Endodermal cell (in vitro differentiated cells): ENCODE measurements at regions not wholly inside any gene's neighbourhood (a gene's known extent, or its start where the extent isn't known, plus 50 kb on each side); places are given as distances from the start of the nearest gene placed in this dataset.
A peak's percentile ranks its signal among the peaks of the same experiment; 100 is the strongest.

Experiments used
- DNase-seq: peaks from one replicate; pipeline ENCODE4 v3.0.0-alpha.2; 2017
- H3K27ac ChIP-seq: 2 replicates; pipeline ENCODE4 v1.5.1; 2013; ENCODE audit warnings: mild to moderate bottlenecking, low read depth, low read length, moderate library complexity
- H3K27me3 ChIP-seq: 2 replicates; pipeline ENCODE4 v1.6.1; 2013; ENCODE audit warnings: mild to moderate bottlenecking, low read length, moderate library complexity; ENCODE audit not compliant: insufficient read depth, control insufficient read depth, poor library complexity, severe bottlenecking
- H3K36me3 ChIP-seq: 2 replicates; pipeline ENCODE4 v1.7.0; 2013; ENCODE audit warnings: mild to moderate bottlenecking, low read length, moderate library complexity; ENCODE audit not compliant: control insufficient read depth, insufficient read depth
- H3K4me1 ChIP-seq: one replicate; pipeline ENCODE4 v1.7.0; 2013; ENCODE audit warnings: low read length; ENCODE audit not compliant: control insufficient read depth, insufficient read depth
- H3K4me3 ChIP-seq: 2 replicates; pipeline ENCODE4 v1.5.1; 2013; ENCODE audit warnings: mild to moderate bottlenecking, low read length, moderate library complexity
- H3K9ac ChIP-seq: 2 replicates; pipeline ENCODE4 v1.6.1; 2013; ENCODE audit warnings: mild to moderate bottlenecking, low read length, moderate library complexity; ENCODE audit not compliant: poor library complexity, severe bottlenecking; ENCODE audit errors: extremely low read depth
- H3K9me3 ChIP-seq: 2 replicates; pipeline ENCODE4 v1.6.1; 2013; ENCODE audit warnings: mild to moderate bottlenecking, low read length, moderate library complexity; ENCODE audit not compliant: control insufficient read depth
- H3K27ac Mint-ChIP-seq: 2 replicates; pipeline ENCODE4 v1.8.0; 2020; ENCODE audit warnings: mixed read lengths
- H3K27me3 Mint-ChIP-seq: 2 replicates; pipeline ENCODE4 v1.8.0; 2021; ENCODE audit warnings: mild to moderate bottlenecking, mixed read lengths; ENCODE audit not compliant: insufficient read depth
- H3K36me3 Mint-ChIP-seq: 2 replicates; pipeline ENCODE4 v1.8.0; 2020; ENCODE audit warnings: low read depth, mixed read lengths
- H3K4me1 Mint-ChIP-seq: 2 replicates; pipeline ENCODE4 v1.8.0; 2020; ENCODE audit warnings: mixed read lengths
- H3K4me3 Mint-ChIP-seq: 2 replicates; pipeline ENCODE4 v1.8.0; 2020; ENCODE audit warnings: mild to moderate bottlenecking, moderate library complexity, mixed read lengths
- H3K9me3 Mint-ChIP-seq: 2 replicates; pipeline ENCODE4 v1.8.0; 2020; ENCODE audit warnings: mild to moderate bottlenecking, mixed read lengths
- WGBS, 2 experiments: methylation state at CpG; one replicate each; pipeline versions ENCODE4 v1.1.5 to v1.1.7; 2013; ENCODE audit warnings: missing lambda C conversion rate in 2 of 2, mixed read lengths in 1 of 2; ENCODE audit not compliant: insufficient coverage in 1 of 2, insufficient read length in 1 of 2; 5-methylcytosine and 5-hydroxymethylcytosine counted together
- TF ChIP-seq, protein P1 (sequence below): fragments of 200-600 bp; sonication (generic); conservative IDR thresholded peaks from 2 replicates; pipeline ENCODE4 v1.5.0; 2021; ENCODE audit warnings: antibody characterized with exemption, mild to moderate bottlenecking

DNA sequence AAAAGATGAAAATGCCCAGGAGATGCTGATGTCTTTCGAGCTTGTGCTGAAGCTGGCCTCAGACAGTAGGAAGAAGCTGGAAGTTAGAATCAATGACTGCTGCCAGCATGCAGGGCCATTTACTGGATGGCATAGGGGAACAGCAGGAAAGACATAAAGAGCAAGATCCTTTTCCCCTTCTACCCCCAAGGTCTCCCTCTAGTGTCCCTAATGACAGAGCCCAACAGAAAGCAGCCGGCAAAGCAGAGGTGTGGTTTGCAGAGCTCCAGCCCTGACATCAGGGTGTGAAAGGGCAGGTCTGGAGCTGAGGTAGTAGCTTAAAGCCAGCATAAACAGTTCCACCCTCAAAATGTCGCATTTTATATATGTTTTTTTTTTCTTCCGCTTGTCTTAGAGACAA, 1560.7 kb upstream of the TMEM132C start:
- no peaks in the 10 kb centered on the region for H3K36me3 ChIP-seq
- Mint-ChIP-seq H3K27ac (no peak overlapping the region), H3K36me3 (no peaks in the 10 kb centered on the region), H3K4me3 (no peak overlapping the region), H3K4me1 (no peaks in the 10 kb centered on the region), H3K9me3 (no peaks in the 10 kb centered on the region), H3K27me3 (peaks cover 1% of the 10 kb centered on the region)
- peak; percentile 83 for DNase-seq
- H3K9me3 ChIP-seq, result peaks cover 13% of the 10 kb centered on the region
- TF ChIP-seq, protein P1, sequence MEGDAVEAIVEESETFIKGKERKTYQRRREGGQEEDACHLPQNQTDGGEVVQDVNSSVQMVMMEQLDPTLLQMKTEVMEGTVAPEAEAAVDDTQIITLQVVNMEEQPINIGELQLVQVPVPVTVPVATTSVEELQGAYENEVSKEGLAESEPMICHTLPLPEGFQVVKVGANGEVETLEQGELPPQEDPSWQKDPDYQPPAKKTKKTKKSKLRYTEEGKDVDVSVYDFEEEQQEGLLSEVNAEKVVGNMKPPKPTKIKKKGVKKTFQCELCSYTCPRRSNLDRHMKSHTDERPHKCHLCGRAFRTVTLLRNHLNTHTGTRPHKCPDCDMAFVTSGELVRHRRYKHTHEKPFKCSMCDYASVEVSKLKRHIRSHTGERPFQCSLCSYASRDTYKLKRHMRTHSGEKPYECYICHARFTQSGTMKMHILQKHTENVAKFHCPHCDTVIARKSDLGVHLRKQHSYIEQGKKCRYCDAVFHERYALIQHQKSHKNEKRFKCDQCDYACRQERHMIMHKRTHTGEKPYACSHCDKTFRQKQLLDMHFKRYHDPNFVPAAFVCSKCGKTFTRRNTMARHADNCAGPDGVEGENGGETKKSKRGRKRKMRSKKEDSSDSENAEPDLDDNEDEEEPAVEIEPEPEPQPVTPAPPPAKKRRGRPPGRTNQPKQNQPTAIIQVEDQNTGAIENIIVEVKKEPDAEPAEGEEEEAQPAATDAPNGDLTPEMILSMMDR, result peak; percentile 61
- no peak overlapping the region for H3K4me3 ChIP-seq
- no peaks in the 10 kb centered on the region for H3K4me1 ChIP-seq
- WGBS, 2 experiments, result 56% methylated on average over 4 of the region's 4 CpGs; no CpG with 5 or more reads in 1 of the 2 experiments
- no peak overlapping the region for H3K9ac ChIP-seq
- H3K27ac ChIP-seq, result no peak overlapping the region
- H3K27me3 ChIP-seq, result no peaks in the 10 kb centered on the region

DNA sequence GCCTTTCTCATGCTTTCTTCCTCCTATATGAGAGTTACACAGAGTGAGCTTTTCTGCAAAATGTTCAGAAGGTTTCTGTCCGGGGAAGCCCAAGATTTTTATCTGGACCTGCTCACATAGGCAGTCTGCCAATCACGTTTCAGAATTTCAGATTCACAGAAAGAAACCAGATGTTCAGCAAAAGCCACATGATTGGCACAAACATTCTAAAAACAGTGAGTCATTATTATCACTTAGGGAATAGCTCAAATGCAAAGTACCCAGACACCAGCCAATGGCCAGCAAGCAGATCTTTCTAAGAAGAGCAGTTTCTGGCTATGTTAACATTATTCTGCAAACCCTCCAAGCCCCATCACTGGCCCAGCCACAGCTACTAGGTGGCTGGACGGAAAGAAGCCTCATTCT, 1558.5 kb upstream of the TMEM132C start:
- no peaks in the 10 kb centered on the region for H3K9me3 Mint-ChIP-seq
- no peaks in the 10 kb centered on the region for H3K4me1 Mint-ChIP-seq
- no peaks in the 10 kb centered on the region for H3K4me1 ChIP-seq
- no peaks in the 10 kb centered on the region for H3K36me3 Mint-ChIP-seq
- no peaks in the 10 kb centered on the region for H3K27me3 ChIP-seq
- no peak overlapping the region for H3K9ac ChIP-seq
- H3K4me3 ChIP-seq, result no peak overlapping the region
- H3K36me3 ChIP-seq, result no peaks in the 10 kb centered on the region
- H3K27ac Mint-ChIP-seq, result no peak overlapping the region
- TF ChIP-seq, protein P1, result no peak
- no peak overlapping the region for H3K4me3 Mint-ChIP-seq
- H3K27me3 Mint-ChIP-seq, result peaks cover 3% of the 10 kb centered on the region
- no peak for DNase-seq
- H3K27ac ChIP-seq, result peak overlapping the region; percentile 24
- no peaks in the 10 kb centered on the region for H3K9me3 ChIP-seq
- 74 to 79% methylated on average over 3 of the region's 3 CpGs for WGBS, 2 experiments

DNA sequence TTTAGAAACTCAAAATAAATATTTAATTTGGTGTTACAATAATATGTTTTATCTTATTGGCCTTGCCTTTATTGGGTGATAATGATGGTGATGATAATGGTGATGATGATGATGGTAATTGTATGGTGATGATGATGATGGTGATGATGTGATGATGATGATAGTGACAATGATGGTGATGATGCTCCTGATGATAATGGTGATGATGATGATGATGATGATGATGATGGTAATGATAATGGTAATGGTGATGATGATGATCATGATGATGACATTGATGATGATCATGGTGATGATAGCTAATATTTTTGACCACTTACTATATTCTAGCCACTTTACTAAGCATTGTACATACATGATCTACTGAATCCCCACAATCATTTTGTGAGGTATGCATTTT, 1548.6 kb upstream of the TMEM132C start:
- Mint-ChIP-seq H3K27ac (no peak overlapping the region), H3K27me3 (peaks cover 9% of the 10 kb centered on the region), H3K4me1 (no peaks in the 10 kb centered on the region), H3K36me3 (no peaks in the 10 kb centered on the region), H3K9me3 (peaks cover 4% of the 10 kb centered on the region), H3K4me3 (no peak overlapping the region)
- no peaks in the 10 kb centered on the region for H3K36me3 ChIP-seq
- no peak for DNase-seq
- no peaks in the 10 kb centered on the region for H3K4me1 ChIP-seq
- no peak overlapping the region for H3K4me3 ChIP-seq
- TF ChIP-seq, protein P1, result no peak
- H3K9ac ChIP-seq, result no peak overlapping the region
- H3K9me3 ChIP-seq, result peaks cover 21% of the 10 kb centered on the region
- no peaks in the 10 kb centered on the region for H3K27me3 ChIP-seq
- no peak overlapping the region for H3K27ac ChIP-seq
